ENCODE measurements at regions not wholly inside any gene's neighbourhood (a gene's known extent, or its start where the extent isn't known, plus 50 kb on each side); places are given as distances from the start of the nearest gene placed in this dataset.

DNA sequence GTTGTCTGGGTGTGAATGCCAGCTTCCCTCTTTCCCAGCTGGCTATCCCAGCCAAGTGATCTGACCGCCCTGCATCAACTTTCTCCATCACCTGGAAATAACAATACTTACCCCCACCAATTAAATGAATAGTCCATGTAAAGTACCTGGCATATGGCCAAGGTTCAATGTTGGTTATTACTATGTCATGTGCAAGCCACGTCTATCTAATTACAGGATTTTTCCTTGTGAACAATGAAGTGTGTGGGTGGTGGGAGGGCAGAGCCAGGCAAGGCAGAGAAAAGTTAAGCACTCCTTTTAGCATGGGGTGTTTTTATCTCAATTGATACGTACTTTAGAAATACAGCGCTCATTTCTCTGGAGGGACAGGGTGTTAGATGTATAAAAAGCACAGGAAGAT, 121.1 kb downstream of the NHLRC3 start:
- FAIRE-seq (no peak), DNase-seq (ENCODE audit: insufficient read length, low spot score) (no peak)
- TF ChIP-seq, protein P1, sequence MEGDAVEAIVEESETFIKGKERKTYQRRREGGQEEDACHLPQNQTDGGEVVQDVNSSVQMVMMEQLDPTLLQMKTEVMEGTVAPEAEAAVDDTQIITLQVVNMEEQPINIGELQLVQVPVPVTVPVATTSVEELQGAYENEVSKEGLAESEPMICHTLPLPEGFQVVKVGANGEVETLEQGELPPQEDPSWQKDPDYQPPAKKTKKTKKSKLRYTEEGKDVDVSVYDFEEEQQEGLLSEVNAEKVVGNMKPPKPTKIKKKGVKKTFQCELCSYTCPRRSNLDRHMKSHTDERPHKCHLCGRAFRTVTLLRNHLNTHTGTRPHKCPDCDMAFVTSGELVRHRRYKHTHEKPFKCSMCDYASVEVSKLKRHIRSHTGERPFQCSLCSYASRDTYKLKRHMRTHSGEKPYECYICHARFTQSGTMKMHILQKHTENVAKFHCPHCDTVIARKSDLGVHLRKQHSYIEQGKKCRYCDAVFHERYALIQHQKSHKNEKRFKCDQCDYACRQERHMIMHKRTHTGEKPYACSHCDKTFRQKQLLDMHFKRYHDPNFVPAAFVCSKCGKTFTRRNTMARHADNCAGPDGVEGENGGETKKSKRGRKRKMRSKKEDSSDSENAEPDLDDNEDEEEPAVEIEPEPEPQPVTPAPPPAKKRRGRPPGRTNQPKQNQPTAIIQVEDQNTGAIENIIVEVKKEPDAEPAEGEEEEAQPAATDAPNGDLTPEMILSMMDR (IDR thresholded peaks at IDR 0.05; ENCODE audit: insufficient read depth, missing control alignments), result no peak

GRCh38 chr13:39159846-39160370, 121.7 kb downstream of the NHLRC3 start:
- FAIRE-seq (no peak), DNase-seq (ENCODE audit: insufficient read length, low spot score) (no peak)
- TF ChIP-seq, protein P1 (IDR thresholded peaks at IDR 0.05; ENCODE audit: insufficient read depth, missing control alignments), result no peak

GRCh38 chr13:39167018-39167417, 128.8 kb downstream of the NHLRC3 start:
- no peak for DNase-seq (ENCODE audit: insufficient read length, low spot score)
- TF ChIP-seq, protein P1 (IDR thresholded peaks at IDR 0.05; ENCODE audit: insufficient read depth, missing control alignments), result no peak
- FAIRE-seq, result no peak

DNA sequence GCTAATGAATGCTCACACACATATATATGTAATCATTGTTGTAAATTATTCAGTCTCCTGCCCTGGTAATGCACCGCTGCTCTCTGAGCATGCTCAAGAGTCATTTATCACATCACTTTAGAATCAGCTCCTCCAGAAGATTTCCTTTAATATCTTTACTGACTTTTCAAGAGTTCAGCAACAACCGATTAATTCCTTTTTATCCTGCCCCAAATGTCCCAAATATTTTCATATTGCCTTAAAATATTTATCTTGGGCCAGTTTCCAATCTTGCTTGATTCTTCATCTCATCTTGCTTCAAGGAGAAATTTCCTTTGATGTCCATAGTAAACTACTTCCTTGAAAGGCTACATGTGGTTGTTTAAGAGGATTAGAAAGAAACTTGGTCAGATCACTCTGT, 132.5 kb downstream of the NHLRC3 start:
- TF ChIP-seq, protein P1 (IDR thresholded peaks at IDR 0.05; ENCODE audit: insufficient read depth, missing control alignments), result no peak
- FAIRE-seq, result no peak
- no peak for DNase-seq (ENCODE audit: insufficient read length, low spot score)

DNA sequence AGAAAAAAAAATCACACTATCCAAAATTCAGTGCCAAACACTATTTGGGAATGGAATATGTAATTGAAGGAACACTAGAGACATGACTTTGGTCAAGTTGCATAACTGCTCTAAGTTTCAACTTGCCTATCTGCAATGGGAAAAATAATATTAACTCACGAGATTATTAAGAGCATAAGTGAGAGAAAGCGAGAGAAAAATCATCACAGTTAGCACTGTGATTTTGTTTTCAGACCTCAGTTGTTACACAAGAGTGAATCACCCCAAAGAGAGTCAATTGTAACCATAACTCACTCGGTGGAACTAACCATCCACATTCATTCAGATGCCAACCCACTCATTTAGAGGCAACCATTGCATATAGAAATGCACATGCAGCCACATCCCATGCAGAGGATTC, 147.1 kb downstream of the NHLRC3 start:
- DNase-seq (ENCODE audit: insufficient read length, low spot score) (no peak), FAIRE-seq (no peak)
- TF ChIP-seq, protein P1 (IDR thresholded peaks at IDR 0.05; ENCODE audit: insufficient read depth, missing control alignments), result no peak

DNA sequence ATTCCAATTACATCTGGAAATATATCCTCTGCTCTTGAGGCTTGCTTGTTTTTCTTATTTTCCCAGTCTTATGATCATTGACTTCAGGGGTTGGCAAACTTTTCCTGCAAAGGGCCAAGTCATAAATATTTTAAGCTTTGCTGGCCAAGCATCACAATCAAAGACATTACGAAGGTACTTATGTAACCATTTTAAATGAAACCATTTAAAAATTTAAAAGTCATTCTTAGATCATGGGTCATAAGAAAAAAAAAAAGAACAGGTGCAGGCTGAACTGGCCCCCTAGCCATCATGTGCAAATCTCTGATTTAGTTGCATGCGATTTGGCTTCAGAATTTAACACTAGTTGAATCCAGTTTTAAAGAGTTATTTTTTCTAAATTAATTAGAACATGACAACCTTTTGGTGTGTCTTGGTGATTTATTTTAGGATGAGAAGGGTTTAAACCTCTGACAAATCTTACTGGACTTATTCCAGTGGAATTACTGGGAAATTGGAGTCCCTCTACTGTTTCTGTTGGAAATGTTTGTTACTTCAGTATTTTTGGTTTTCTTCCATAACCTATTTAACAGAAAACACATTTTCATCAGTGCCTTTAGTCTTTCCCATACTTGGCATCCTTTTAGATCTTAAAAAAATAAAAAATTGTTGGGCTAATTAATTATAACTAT, 148.1 kb downstream of the NHLRC3 start:
- DNase-seq (ENCODE audit: insufficient read length, low spot score) (no peak), FAIRE-seq (no peak)
- TF ChIP-seq, protein P1 (IDR thresholded peaks at IDR 0.05; ENCODE audit: insufficient read depth, missing control alignments), result no peak

DNA sequence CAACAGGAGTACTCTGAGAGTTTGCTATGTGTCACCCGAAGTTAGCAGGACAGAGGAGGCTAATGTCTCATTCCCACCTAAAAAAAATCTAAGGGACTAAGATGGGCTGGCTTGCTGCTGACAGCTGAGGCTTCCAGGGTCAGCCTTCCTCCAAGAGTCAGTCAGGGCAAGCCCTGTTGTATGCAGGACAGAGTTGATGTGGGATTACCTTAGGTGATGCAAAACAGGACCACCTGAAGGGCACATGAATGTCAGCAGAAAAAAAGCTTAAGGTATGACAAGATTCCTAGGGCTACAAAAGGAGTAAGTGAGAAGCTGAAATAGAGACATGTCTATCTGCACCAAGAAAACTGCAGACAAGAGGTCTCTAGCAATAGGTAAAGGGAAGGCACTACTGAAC, 151.5 kb downstream of the NHLRC3 start:
- TF ChIP-seq, protein P1 (IDR thresholded peaks at IDR 0.05; ENCODE audit: insufficient read depth, missing control alignments), result no peak
- FAIRE-seq (no peak), DNase-seq (ENCODE audit: insufficient read length, low spot score) (no peak)

All from D721Med (cell line).